ENCODE measurements at regions not wholly inside any gene's neighbourhood (a gene's known extent, or its start where the extent isn't known, plus 50 kb on each side); places are given as distances from the start of the nearest gene placed in this dataset.

DNA sequence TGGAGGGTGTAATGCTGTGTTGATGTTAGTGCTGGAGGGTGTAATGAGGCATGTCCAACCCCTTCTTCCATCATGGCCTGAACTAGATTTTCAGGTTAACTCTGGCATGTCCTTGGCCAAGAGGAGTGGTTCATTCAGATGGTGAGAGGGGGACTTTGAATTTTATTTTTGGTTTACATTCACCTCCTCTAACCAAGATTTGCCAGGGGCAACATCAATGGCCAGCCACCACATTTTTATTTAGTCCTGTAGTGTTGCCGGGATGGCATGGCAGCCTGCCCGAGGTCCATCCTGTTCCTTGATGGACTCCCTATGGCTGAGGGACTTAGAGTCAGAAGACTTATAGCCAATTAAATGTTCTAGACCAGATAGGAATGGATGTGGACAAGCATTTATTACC, 484.6 kb upstream of the HS6ST1 start:
- H3K9me2 ChIP-seq (ENCODE audit: insufficient read depth) = no peaks in the 10 kb centered on the region
- H3K4me3 ChIP-seq = no peak overlapping the region
- H3F3A ChIP-seq (ENCODE audit: insufficient read depth, low read depth) = no peaks in the 10 kb centered on the region
- H4K20me1 ChIP-seq (ENCODE audit: insufficient read depth) = no peaks in the 10 kb centered on the region
- TF ChIP-seq CTCF (conservative IDR thresholded peaks at IDR 0.05) (no peak), EZH2 (IDR thresholded peaks at IDR 0.05; ENCODE audit: low read depth) (no peak)
- H2AFZ ChIP-seq = no peak overlapping the region
- intact Hi-C loops (cut with micrococcal nuclease; ENCODE audit: unreplicated experiment) = no loop called here
- H3K27ac ChIP-seq = no peak overlapping the region
- no peaks in the 10 kb centered on the region for H3K4me1 ChIP-seq (replicated peaks; ENCODE audit: insufficient read depth)
- H3K4me2 ChIP-seq = no peak overlapping the region
- ChIA-PET POLR2A (ENCODE audit: unreplicated experiment) (no interaction called here), CTCF (no interaction called here)
- H3K79me2 ChIP-seq (ENCODE audit: low read depth) = no peaks in the 10 kb centered on the region
- no TSS peak for BruUV-seq (replicated peaks)
- DNase-seq = no peak
- H3K27me3 ChIP-seq (ENCODE audit: insufficient read depth, low read depth) = peaks cover 25% of the 10 kb centered on the region
- no peaks in the 10 kb centered on the region for H3K9me3 ChIP-seq (ENCODE audit: insufficient read depth, low read depth)
- H3K36me3 ChIP-seq (ENCODE audit: low read depth) = no peaks in the 10 kb centered on the region

DNA sequence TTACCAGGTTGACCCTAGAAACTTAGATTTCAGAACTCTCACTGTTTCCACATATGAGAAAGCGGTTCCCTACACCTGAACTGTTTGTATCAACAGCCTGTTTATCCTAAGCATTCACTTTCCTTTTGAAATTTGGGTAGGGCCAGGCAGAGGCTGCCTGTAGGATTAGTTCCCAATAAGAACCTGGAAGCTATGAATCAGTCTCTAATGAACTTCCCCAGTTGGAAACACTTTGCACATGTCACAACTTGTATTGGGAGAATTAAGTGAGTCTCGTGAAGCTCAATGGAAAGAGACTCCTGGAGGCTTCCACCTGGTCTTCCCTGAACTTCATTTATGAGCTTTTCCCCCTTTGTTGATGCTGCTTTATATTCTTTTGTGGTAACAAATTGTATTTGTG, 486.6 kb upstream of the HS6ST1 start:
- no peaks in the 10 kb centered on the region for H3K9me3 ChIP-seq (ENCODE audit: insufficient read depth, low read depth)
- POLR2A ChIA-PET (ENCODE audit: unreplicated experiment) = no interaction called here
- H3F3A ChIP-seq (ENCODE audit: insufficient read depth, low read depth) = no peaks in the 10 kb centered on the region
- CTCF ChIA-PET = no interaction called here
- DNase-seq = no peak
- no peak for TF ChIP-seq CTCF (conservative IDR thresholded peaks at IDR 0.05)
- TF ChIP-seq EZH2 (IDR thresholded peaks at IDR 0.05; ENCODE audit: low read depth) = no peak
- H3K27ac ChIP-seq = no peak overlapping the region
- no peaks in the 10 kb centered on the region for H4K20me1 ChIP-seq (ENCODE audit: insufficient read depth)
- intact Hi-C loops (cut with micrococcal nuclease; ENCODE audit: unreplicated experiment) = no loop called here
- H3K4me3 ChIP-seq = no peak overlapping the region
- no peak overlapping the region for H3K4me2 ChIP-seq
- H3K36me3 ChIP-seq (ENCODE audit: low read depth) = no peaks in the 10 kb centered on the region
- H3K4me1 ChIP-seq (replicated peaks; ENCODE audit: insufficient read depth) = no peaks in the 10 kb centered on the region
- peaks cover 7% of the 10 kb centered on the region; the same call in 1 of the 2 replicates for H3K27me3 ChIP-seq (ENCODE audit: insufficient read depth, low read depth)
- H3K9me2 ChIP-seq (ENCODE audit: insufficient read depth) = no peaks in the 10 kb centered on the region
- H3K79me2 ChIP-seq (ENCODE audit: low read depth) = no peaks in the 10 kb centered on the region
- BruUV-seq (replicated peaks) = no TSS peak
- no peak overlapping the region for H2AFZ ChIP-seq

- no peak overlapping the region for H3K27ac ChIP-seq
- intact Hi-C loops (cut with micrococcal nuclease; ENCODE audit: unreplicated experiment) = no loop called here
- no peaks in the 10 kb centered on the region for H3K4me1 ChIP-seq (replicated peaks; ENCODE audit: insufficient read depth)
- H3F3A ChIP-seq (ENCODE audit: insufficient read depth, low read depth) = no peaks in the 10 kb centered on the region
- H2AFZ ChIP-seq = no peak overlapping the region
- no peak overlapping the region for H3K4me2 ChIP-seq
- H3K9me2 ChIP-seq (ENCODE audit: insufficient read depth) = no peaks in the 10 kb centered on the region
- no peak for DNase-seq
- TF ChIP-seq EZH2 (IDR thresholded peaks at IDR 0.05; ENCODE audit: low read depth) (no peak), CTCF (conservative IDR thresholded peaks at IDR 0.05) (no peak)
- no peaks in the 10 kb centered on the region for H3K79me2 ChIP-seq (ENCODE audit: low read depth)
- no peaks in the 10 kb centered on the region for H3K36me3 ChIP-seq (ENCODE audit: low read depth)
- POLR2A ChIA-PET (ENCODE audit: unreplicated experiment) = no interaction called here
- H4K20me1 ChIP-seq (ENCODE audit: insufficient read depth) = no peaks in the 10 kb centered on the region
- H3K4me3 ChIP-seq = no peak overlapping the region
- no peaks in the 10 kb centered on the region for H3K9me3 ChIP-seq (ENCODE audit: insufficient read depth, low read depth)
- CTCF ChIA-PET = no interaction called here
- H3K27me3 ChIP-seq (ENCODE audit: insufficient read depth, low read depth) = peaks cover 7% of the 10 kb centered on the region; the same call in 1 of the 2 replicates
- no TSS peak for BruUV-seq (replicated peaks)
Observed at GRCh38 chr2:128805918-128806317, 487.2 kb upstream of the HS6ST1 start.
